Frontal cortex (tissue), 3 donors: ENCODE measurements at regions not wholly inside any gene's neighbourhood (a gene's known extent, or its start where the extent isn't known, plus 50 kb on each side); places are given as distances from the start of the nearest gene placed in this dataset.

ENCODE experiments used
- DNase-seq, 2 donors: peaks; one replicate each; pipeline ENCODE4 v3.0.0; 2012; ENCODE audit warnings: low spot score in 2 of 2
- FAIRE-seq: peaks from 2 replicates; lab custom pipeline; 2012; peaks lifted over from hg19 to GRCh38; lab: Jason Lieb, UNC
- donor health status: control.
- donor health status: control.
- donor health status: control.

GRCh38 chrX:39586359-39586758 lies 511.4 kb downstream of the BCOR start:
- FAIRE-seq (no peak), DNase-seq (no peak)

GRCh38 chrX:39591099-39591498 lies 506.7 kb downstream of the BCOR start:
- FAIRE-seq (no peak), DNase-seq (no peak)

GRCh38 chrX:39592776-39593175 lies 505.0 kb downstream of the BCOR start:
- no peak for FAIRE-seq
- DNase-seq = no peak

- FAIRE-seq = no peak
- DNase-seq = no peak
These were observed 501.8 kb downstream of the BCOR start for GRCh38 chrX:39595977-39596376.

- DNase-seq (no peak), FAIRE-seq (no peak)
These were observed 501.3 kb downstream of the BCOR start for GRCh38 chrX:39596437-39596836.

- no peak for DNase-seq
- no peak for FAIRE-seq
These were observed 498.4 kb downstream of the BCOR start for GRCh38 chrX:39599339-39599738.

- no peak for DNase-seq
- FAIRE-seq = no peak
These were observed 497.5 kb downstream of the BCOR start for GRCh38 chrX:39600222-39600621.

- no peak for DNase-seq
- no peak for FAIRE-seq
These were observed 496.3 kb downstream of the BCOR start for GRCh38 chrX:39601231-39602177.

GRCh38 chrX:39602195-39602594 lies 495.6 kb downstream of the BCOR start:
- no peak for DNase-seq
- FAIRE-seq = no peak

- DNase-seq = no peak
- FAIRE-seq = no peak
These were observed 494.5 kb downstream of the BCOR start for GRCh38 chrX:39603230-39603629.

- FAIRE-seq (no peak), DNase-seq (no peak)
These were observed 492.6 kb downstream of the BCOR start for GRCh38 chrX:39605183-39605582.

- no peak for DNase-seq
- FAIRE-seq = no peak
These were observed 491.9 kb downstream of the BCOR start for GRCh38 chrX:39605866-39606265.

GRCh38 chrX:39609941-39610340 lies 487.8 kb downstream of the BCOR start:
- DNase-seq (no peak), FAIRE-seq (no peak)

- DNase-seq (no peak), FAIRE-seq (no peak)
These were observed 486.3 kb downstream of the BCOR start for GRCh38 chrX:39611468-39611867.

GRCh38 chrX:39613482-39613995 lies 484.2 kb downstream of the BCOR start:
- FAIRE-seq (no peak), DNase-seq (peak in 1 of 2 donors; percentile 36)

- no peak for FAIRE-seq
- no peak for DNase-seq
These were observed 483.6 kb downstream of the BCOR start for GRCh38 chrX:39613997-39614679.

GRCh38 chrX:39614680-39614998 lies 483.1 kb downstream of the BCOR start:
- DNase-seq (no peak), FAIRE-seq (no peak)

- DNase-seq = no peak
- FAIRE-seq = no peak
These were observed 481.5 kb downstream of the BCOR start for GRCh38 chrX:39616098-39616729.

- FAIRE-seq = no peak
- no peak for DNase-seq
These were observed 481.0 kb downstream of the BCOR start for GRCh38 chrX:39616731-39617130.

GRCh38 chrX:39618178-39618577 lies 479.6 kb downstream of the BCOR start:
- FAIRE-seq = no peak
- no peak for DNase-seq
